ENCODE measurements at regions not wholly inside any gene's neighbourhood (a gene's known extent, or its start where the extent isn't known, plus 50 kb on each side); places are given as distances from the start of the nearest gene placed in this dataset.

GRCh38 chr15:61653110-61653509 lies 407.1 kb downstream of the VPS13C start:
- ATAC-seq, result no peak
- Histone ChIP-seq H3K36me3 (replicated peaks in 1 of 2; ENCODE audit: insufficient read depth in 1 of 2, low read depth in 2 of 2) (no peaks in the 10 kb centered on the region), H3K4me1 (no peaks in the 10 kb centered on the region), H3K4me3 (no peak overlapping the region), H3K27ac (no peak overlapping the region), H3K9me3 (no peaks in the 10 kb centered on the region), H3K27me3 (no peaks in the 10 kb centered on the region)
- TF ChIP-seq POLR2A (IDR thresholded peaks at IDR 0.05), result no peak
- TF ChIP-seq CTCF (IDR thresholded peaks at IDR 0.05), result no peak
- intact Hi-C loops (cut with DNase I), result no loop called here
- DNase-seq, result peak in 1 of 4 donors; percentile 5
- WGBS, 2 donors, result 73 to 79% methylated on average over 9 of the region's 9 CpGs

- TF ChIP-seq CTCF (IDR thresholded peaks at IDR 0.05) (no peak), POLR2A (IDR thresholded peaks at IDR 0.05) (no peak)
- Histone ChIP-seq H3K27ac (no peak overlapping the region), H3K27me3 (no peaks in the 10 kb centered on the region), H3K9me3 (no peaks in the 10 kb centered on the region), H3K4me3 (no peak overlapping the region), H3K36me3 (replicated peaks in 1 of 2; ENCODE audit: insufficient read depth in 1 of 2, low read depth in 2 of 2) (no peaks in the 10 kb centered on the region), H3K4me1 (no peaks in the 10 kb centered on the region)
- ATAC-seq, result no peak
- no peak for DNase-seq
- WGBS, 2 donors, result 48 to 63% methylated on average over 3 of the region's 3 CpGs
- intact Hi-C loops (cut with DNase I), result no loop called here
Measured at GRCh38 chr15:61651267-61651666, 409.0 kb downstream of the VPS13C start.

GRCh38 chr15:61649046-61649445 lies 411.2 kb downstream of the VPS13C start:
- intact Hi-C loops (cut with DNase I), result no loop called here
- TF ChIP-seq POLR2A (IDR thresholded peaks at IDR 0.05) (no peak), CTCF (IDR thresholded peaks at IDR 0.05) (no peak)
- 54 to 72% methylated on average over 5 of the region's 5 CpGs for WGBS, 2 donors

GRCh38 chr15:61644550-61644949 lies 415.4 kb upstream of the RORA start:
- no peaks in the 10 kb centered on the region for H3K36me3 ChIP-seq (replicated peaks in 1 of 2; ENCODE audit: insufficient read depth in 1 of 2, low read depth in 2 of 2)
- H3K4me3 ChIP-seq, result no peak overlapping the region
- H3K9me3 ChIP-seq, result no peaks in the 10 kb centered on the region
- H3K27ac ChIP-seq, result no peak overlapping the region
- ATAC-seq, result no peak
- TF ChIP-seq POLR2A (IDR thresholded peaks at IDR 0.05) (no peak), CTCF (IDR thresholded peaks at IDR 0.05) (no peak)
- H3K27me3 ChIP-seq, result no peaks in the 10 kb centered on the region
- intact Hi-C loops (cut with DNase I), result no loop called here
- WGBS, 2 donors, result 73 to 76% methylated on average over 4 of the region's 4 CpGs
- no peaks in the 10 kb centered on the region for H3K4me1 ChIP-seq
- DNase-seq, result no peak

More at GRCh38 chr15:61649046-61649445, 411.2 kb downstream of the VPS13C start:
- ATAC-seq, result no peak
- Histone ChIP-seq H3K9me3 (no peaks in the 10 kb centered on the region), H3K27ac (no peak overlapping the region), H3K27me3 (no peaks in the 10 kb centered on the region), H3K4me1 (no peaks in the 10 kb centered on the region), H3K36me3 (replicated peaks in 1 of 2; ENCODE audit: insufficient read depth in 1 of 2, low read depth in 2 of 2) (no peaks in the 10 kb centered on the region), H3K4me3 (no peak overlapping the region)
- DNase-seq, result no peak

GRCh38 chr15:61641645-61642044 lies 412.5 kb upstream of the RORA start:
- H3K27me3 ChIP-seq, result no peaks in the 10 kb centered on the region

More at GRCh38 chr15:61641645-61642044, 412.5 kb upstream of the RORA start:
- H3K9me3 ChIP-seq, result no peaks in the 10 kb centered on the region
- WGBS, 2 donors, result 87 to 90% methylated on average over 6 of the region's 6 CpGs
- intact Hi-C loops (cut with DNase I), result no loop called here
- no peak for DNase-seq
- no peak for TF ChIP-seq CTCF (IDR thresholded peaks at IDR 0.05)
- no peak for TF ChIP-seq POLR2A (IDR thresholded peaks at IDR 0.05)
- ATAC-seq, result no peak
- H3K36me3 ChIP-seq (replicated peaks in 1 of 2; ENCODE audit: insufficient read depth in 1 of 2, low read depth in 2 of 2), result no peaks in the 10 kb centered on the region
- no peak overlapping the region for H3K4me3 ChIP-seq
- H3K4me1 ChIP-seq, result no peaks in the 10 kb centered on the region
- no peak overlapping the region for H3K27ac ChIP-seq

Measured in body of pancreas (tissue), 4 donors.